GM23338 (cell line): ENCODE measurements at regions not wholly inside any gene's neighbourhood (a gene's known extent, or its start where the extent isn't known, plus 50 kb on each side); places are given as distances from the start of the nearest gene placed in this dataset.

Experiments used
- CREB1 ChIP-seq: fragments of 250-450 bp; sonication (Bioruptor Pico); IDR thresholded peaks from 2 replicates; pipeline ENCODE4 v1.5.0; 2020; ENCODE audit warnings: low read depth, mild to moderate bottlenecking, moderate library complexity
- CTCF ChIP-seq, 2 experiments: fragments of 200-600 bp in 1 of 2; sonication (generic) in 1 of 2; conservative IDR thresholded peaks; 2 replicates each; pipeline versions ENCODE4 v1.5.1 to v1.6.1; 2016 to 2017; ENCODE audit warnings: antibody characterized with exemption in 2 of 2, low read depth in 2 of 2, mild to moderate bottlenecking in 2 of 2, moderate library complexity in 1 of 2
- ETS1 ChIP-seq: IDR thresholded peaks from 2 replicates; pipeline ENCODE4 v1.6.1; 2016; ENCODE audit warnings: antibody characterized with exemption
- EZH2 ChIP-seq: fragments of 200-600 bp; sonication (generic); IDR thresholded peaks from one replicate; pipeline ENCODE4 v1.8.0; 2017; ENCODE audit warnings: antibody characterized with exemption, mild to moderate bottlenecking, low read depth; ENCODE audit not compliant: unreplicated experiment
- EZH2phosphoT487 ChIP-seq: fragments of 200-600 bp; sonication (generic); IDR thresholded peaks from one replicate; pipeline ENCODE4 v1.8.1; 2018; ENCODE audit warnings: antibody characterized with exemption; ENCODE audit not compliant: unreplicated experiment
- JUNB ChIP-seq: IDR thresholded peaks from one replicate; pipeline ENCODE4 v1.6.1; 2016; ENCODE audit warnings: antibody characterized with exemption; ENCODE audit not compliant: unreplicated experiment
- NANOG ChIP-seq: IDR thresholded peaks from 2 replicates; pipeline ENCODE4 v1.6.1; 2016; ENCODE audit warnings: antibody characterized with exemption, borderline replicate concordance
- POLR2AphosphoS5 ChIP-seq: IDR thresholded peaks from 2 replicates; pipeline ENCODE4 v1.6.1; 2016; ENCODE audit warnings: antibody characterized with exemption, low read depth
- ZNF114 ChIP-seq: fragments of 250-450 bp; sonication (Bioruptor Pico); IDR thresholded peaks from 2 replicates; pipeline ENCODE4 v1.5.0; 2020; ENCODE audit warnings: mild to moderate bottlenecking, moderate library complexity
- ZNF331 ChIP-seq: fragments of 250-450 bp; sonication (Bioruptor Pico); IDR thresholded peaks from 2 replicates; pipeline ENCODE4 v1.5.0; 2020; ENCODE audit warnings: low read depth, mild to moderate bottlenecking, moderate library complexity
- TF ChIP-seq, protein P1 (sequence below): IDR thresholded peaks from one replicate; pipeline ENCODE4 v1.6.1; 2018; ENCODE audit warnings: antibody characterized with exemption; ENCODE audit not compliant: unreplicated experiment

- TF ChIP-seq CREB1 (no peak), CTCF (conservative IDR thresholded peaks at IDR 0.05; ENCODE audit: low read depth in 2 of 2) (no peak), ETS1 (no peak), POLR2AphosphoS5 (no peak), EZH2 (no peak), NANOG (no peak), JUNB (no peak), EZH2phosphoT487 (no peak), ZNF114 (CRISPR knock-in tag) (no peak), ZNF331 (CRISPR knock-in tag) (no peak)
- TF ChIP-seq, protein P1, sequence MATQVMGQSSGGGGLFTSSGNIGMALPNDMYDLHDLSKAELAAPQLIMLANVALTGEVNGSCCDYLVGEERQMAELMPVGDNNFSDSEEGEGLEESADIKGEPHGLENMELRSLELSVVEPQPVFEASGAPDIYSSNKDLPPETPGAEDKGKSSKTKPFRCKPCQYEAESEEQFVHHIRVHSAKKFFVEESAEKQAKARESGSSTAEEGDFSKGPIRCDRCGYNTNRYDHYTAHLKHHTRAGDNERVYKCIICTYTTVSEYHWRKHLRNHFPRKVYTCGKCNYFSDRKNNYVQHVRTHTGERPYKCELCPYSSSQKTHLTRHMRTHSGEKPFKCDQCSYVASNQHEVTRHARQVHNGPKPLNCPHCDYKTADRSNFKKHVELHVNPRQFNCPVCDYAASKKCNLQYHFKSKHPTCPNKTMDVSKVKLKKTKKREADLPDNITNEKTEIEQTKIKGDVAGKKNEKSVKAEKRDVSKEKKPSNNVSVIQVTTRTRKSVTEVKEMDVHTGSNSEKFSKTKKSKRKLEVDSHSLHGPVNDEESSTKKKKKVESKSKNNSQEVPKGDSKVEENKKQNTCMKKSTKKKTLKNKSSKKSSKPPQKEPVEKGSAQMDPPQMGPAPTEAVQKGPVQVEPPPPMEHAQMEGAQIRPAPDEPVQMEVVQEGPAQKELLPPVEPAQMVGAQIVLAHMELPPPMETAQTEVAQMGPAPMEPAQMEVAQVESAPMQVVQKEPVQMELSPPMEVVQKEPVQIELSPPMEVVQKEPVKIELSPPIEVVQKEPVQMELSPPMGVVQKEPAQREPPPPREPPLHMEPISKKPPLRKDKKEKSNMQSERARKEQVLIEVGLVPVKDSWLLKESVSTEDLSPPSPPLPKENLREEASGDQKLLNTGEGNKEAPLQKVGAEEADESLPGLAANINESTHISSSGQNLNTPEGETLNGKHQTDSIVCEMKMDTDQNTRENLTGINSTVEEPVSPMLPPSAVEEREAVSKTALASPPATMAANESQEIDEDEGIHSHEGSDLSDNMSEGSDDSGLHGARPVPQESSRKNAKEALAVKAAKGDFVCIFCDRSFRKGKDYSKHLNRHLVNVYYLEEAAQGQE = no peak
These were observed 156.9 kb upstream of the RASGRP1 start for GRCh38 chr15:38721568-38721945.
